Endothelial cell of umbilical vein (primary cell): ENCODE measurements at regions not wholly inside any gene's neighbourhood (a gene's known extent, or its start where the extent isn't known, plus 50 kb on each side); places are given as distances from the start of the nearest gene placed in this dataset.

Source experiments
- BruUV-seq: library from RNA; stranded (reverse); fragments of 400-500 nt; replicated peaks from 2 replicates; lab custom pipeline; 2021; lab: Mats Ljungman, UMichigan
- CTCF ChIA-PET: fragments of 300-600, 350-600 bp; sonication (Branson Sonifier 250); formaldehyde crosslinking; loops from one replicate; lab custom pipeline; 2021; ENCODE audit warnings: antibody characterized with exemption, inconsistent platforms; lab: Charles Lee
- POLR2A ChIA-PET: fragments of 300-600, 350-600 bp; sonication (Branson Sonifier 250); formaldehyde crosslinking; loops from one replicate; lab custom pipeline; 2021; ENCODE audit warnings: antibody characterized with exemption, inconsistent platforms; lab: Charles Lee
- DNase-seq: peaks from one replicate; pipeline ENCODE4 v3.0.0-alpha.2; 2011; ENCODE audit warnings: low read depth, low spot score
- FAIRE-seq: peaks from 2 replicates; lab custom pipeline; 2011; peaks lifted over from hg19 to GRCh38; lab: Jason Lieb, UNC
- H2AFZ ChIP-seq: 2 replicates; pipeline ENCODE4 v1.6.0; 2012; ENCODE audit warnings: low read depth, low read length, control low read depth, inconsistent platforms
- H3K27ac ChIP-seq: 2 replicates; pipeline ENCODE4 v1.5.1; 2011; ENCODE audit warnings: low read depth, mild to moderate bottlenecking, control low read depth, low read length, moderate library complexity; ENCODE audit not compliant: insufficient read depth
- H3K27me3 ChIP-seq, 2 experiments: 2 replicates each; pipeline versions ENCODE4 v1.6.0 to v1.6.1; 2011; ENCODE audit warnings: low read length in 2 of 2, mixed read lengths in 1 of 2; ENCODE audit not compliant: control insufficient read depth in 2 of 2, insufficient read depth in 2 of 2
- H3K36me3 ChIP-seq, 2 experiments: 2 replicates in 1 of 2; 3 replicates in 1 of 2; pipeline ENCODE4 v1.5.1; 2011; ENCODE audit warnings: low read length in 2 of 2, mild to moderate bottlenecking in 1 of 2, moderate library complexity in 1 of 2; ENCODE audit not compliant: control insufficient read depth in 2 of 2, insufficient read depth in 2 of 2; ENCODE audit errors: extremely low read depth in 1 of 2
- H3K4me1 ChIP-seq: 3 replicates; pipeline ENCODE4 v1.5.1; 2011; ENCODE audit warnings: mild to moderate bottlenecking, low read length; ENCODE audit not compliant: control insufficient read depth, insufficient read depth; ENCODE audit errors: extremely low read depth
- H3K4me2 ChIP-seq: 2 replicates; pipeline ENCODE4 v1.6.1; 2011; ENCODE audit warnings: low read length, control low read depth, mixed read lengths; ENCODE audit not compliant: insufficient read depth
- H3K4me3 ChIP-seq, 3 experiments: fragments of 200-600 bp in 1 of 3; sonication (generic), shearing (Covaris generic) in 1 of 3; replicated peaks in 1 of 3; 2 replicates each; pipeline ENCODE4 v1.5.1; 2011 to 2016; ENCODE audit warnings: control low read depth in 3 of 3, low read length in 3 of 3, mild to moderate bottlenecking in 2 of 3, inconsistent platforms in 1 of 3, low read depth in 1 of 3, moderate library complexity in 1 of 3; ENCODE audit not compliant: insufficient read depth in 1 of 3
- H3K79me2 ChIP-seq: 2 replicates; pipeline ENCODE4 v1.6.0; 2012; ENCODE audit warnings: low read length, inconsistent platforms; ENCODE audit not compliant: control insufficient read depth, insufficient read depth
- H3K9ac ChIP-seq: replicated peaks from 2 replicates; pipeline ENCODE3; 2011; ENCODE audit warnings: low read length, control low read depth; ENCODE audit not compliant: insufficient read depth; ENCODE audit errors: extremely low read depth
- H3K9me1 ChIP-seq: replicated peaks from 3 replicates; pipeline ENCODE4 v1.6.0; 2011; ENCODE audit warnings: mild to moderate bottlenecking, low read length; ENCODE audit not compliant: control insufficient read depth, insufficient read depth; ENCODE audit errors: extremely low read depth
- H3K9me3 ChIP-seq: replicated peaks from 2 replicates; pipeline ENCODE4 v1.5.1; 2012; ENCODE audit warnings: low read length, inconsistent platforms; ENCODE audit not compliant: control insufficient read depth, insufficient read depth
- H4K20me1 ChIP-seq: replicated peaks from 2 replicates; pipeline ENCODE3; 2011; ENCODE audit warnings: mild to moderate bottlenecking, low read length; ENCODE audit not compliant: control insufficient read depth, insufficient read depth; ENCODE audit errors: extremely low read depth
- CTCF ChIP-seq, 2 donors: IDR thresholded peaks; 1 replicate in 1 of 2; 2 replicates in 1 of 2; pipeline ENCODE4 v1.5.1; 2011; ENCODE audit warnings: low read length in 2 of 2, mild to moderate bottlenecking in 2 of 2, moderate library complexity in 2 of 2, control low read depth in 1 of 2, inconsistent platforms in 1 of 2, low read depth in 1 of 2; ENCODE audit not compliant: insufficient read depth in 1 of 2; ENCODE audit errors: extremely low read depth in 1 of 2
- EZH2 ChIP-seq: IDR thresholded peaks from 2 replicates; pipeline ENCODE4 v1.6.1; 2012; ENCODE audit warnings: borderline replicate concordance, low read depth, mild to moderate bottlenecking, moderate library complexity, low read length, inconsistent platforms; ENCODE audit not compliant: severe bottlenecking
- FOS ChIP-seq: IDR thresholded peaks from 2 replicates; pipeline ENCODE4 v1.6.1; 2011; ENCODE audit warnings: mild to moderate bottlenecking, low read length, moderate library complexity, borderline replicate concordance; ENCODE audit not compliant: insufficient read depth
- GATA2 ChIP-seq: IDR thresholded peaks from 2 replicates; pipeline ENCODE4 v1.7.0; 2011; ENCODE audit warnings: low read depth, mild to moderate bottlenecking, moderate library complexity, mixed read lengths, low read length; ENCODE audit not compliant: insufficient read length, insufficient read depth
- JUN ChIP-seq: IDR thresholded peaks from 2 replicates; pipeline ENCODE4 v1.6.1; 2011; ENCODE audit warnings: borderline replicate concordance, low read depth; ENCODE audit not compliant: insufficient read length, insufficient read depth
- MYC ChIP-seq: IDR thresholded peaks from one replicate; pipeline ENCODE4 v1.6.1; 2011; ENCODE audit warnings: mild to moderate bottlenecking, low read depth, low read length
- POLR2A ChIP-seq: IDR thresholded peaks from 2 replicates; pipeline ENCODE4 v1.6.1; 2012; ENCODE audit warnings: low read depth, mild to moderate bottlenecking, control low read depth, low read length
- POLR2AphosphoS5 ChIP-seq: IDR thresholded peaks from 2 replicates; pipeline ENCODE4 v1.6.1; 2012; ENCODE audit warnings: low read depth, mild to moderate bottlenecking, control low read depth, low read length, moderate library complexity; ENCODE audit not compliant: insufficient read depth
- dilution Hi-C: fragments of 300-500 bp; cut with MboI; formaldehyde crosslinking; loops from one replicate; pipeline ENCODE4 v1.15.0; 2019; ENCODE audit warnings: low sequenced_read_pairs; ENCODE audit not compliant: extremely low pct_ligation_motif_present
- intact Hi-C: fragments of 100-400 bp; cut with micrococcal nuclease; formaldehyde crosslinking; loops from one replicate; pipeline ENCODE4 v1.10.0; 2022
- TF ChIP-seq, protein P1 (sequence below): IDR thresholded peaks from 2 replicates; pipeline ENCODE4 v1.6.1; 2011; ENCODE audit not compliant: insufficient read depth, insufficient read length

GRCh38 chr7:114273218-114273617 is 141.4 kb upstream of the FOXP2 start:
- TF ChIP-seq CTCF (IDR thresholded peaks at IDR 0.05; ENCODE audit: extremely low read depth in 1 of 2, insufficient read depth in 1 of 2, low read depth in 1 of 2, low read length in 2 of 2) (no peak), POLR2A (no peak), POLR2AphosphoS5 (no peak), EZH2 (no peak)
- TF ChIP-seq, protein P1, sequence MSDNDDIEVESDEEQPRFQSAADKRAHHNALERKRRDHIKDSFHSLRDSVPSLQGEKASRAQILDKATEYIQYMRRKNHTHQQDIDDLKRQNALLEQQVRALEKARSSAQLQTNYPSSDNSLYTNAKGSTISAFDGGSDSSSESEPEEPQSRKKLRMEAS = no peak
- FAIRE-seq (no peak), DNase-seq (no peak)
- intact Hi-C loops = no loop called here
- ChIA-PET POLR2A (no interaction called here), CTCF (no interaction called here)
- dilution Hi-C loops = no loop called here
- no TSS peak for BruUV-seq
- Histone ChIP-seq H3K4me2 (no peak overlapping the region), H3K27me3 (no peaks in the 10 kb centered on the region), H3K9me1 (no peaks in the 10 kb centered on the region), H3K4me3 (no peak overlapping the region), H3K27ac (no peak overlapping the region), H3K79me2 (no peaks in the 10 kb centered on the region), H4K20me1 (no peaks in the 10 kb centered on the region), H2AFZ (no peak overlapping the region), H3K9ac (no peak overlapping the region), H3K36me3 (no peaks in the 10 kb centered on the region), H3K9me3 (no peaks in the 10 kb centered on the region), H3K4me1 (no peaks in the 10 kb centered on the region)

DNA sequence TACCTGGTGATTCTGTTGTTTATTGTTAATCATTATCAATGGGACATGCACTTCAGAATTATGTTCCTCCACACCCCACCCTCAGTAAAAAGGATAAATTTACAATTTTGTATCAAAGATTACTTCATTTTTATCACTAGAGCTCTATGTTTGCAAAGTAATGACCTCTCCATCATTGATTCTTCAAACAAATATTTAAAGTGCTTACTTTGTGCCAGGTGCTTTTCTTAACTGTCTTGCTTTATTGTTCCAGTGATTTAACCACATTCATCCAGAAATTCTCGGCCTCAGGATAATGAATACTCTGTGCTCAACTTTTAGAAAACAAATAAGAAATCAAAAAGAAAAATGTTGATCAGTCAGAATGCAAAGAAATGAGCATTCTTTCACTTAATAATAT is 144.9 kb upstream of the FOXP2 start:
- TF ChIP-seq FOS (no peak), POLR2A (no peak), JUN (no peak), CTCF (IDR thresholded peaks at IDR 0.05; ENCODE audit: extremely low read depth in 1 of 2, insufficient read depth in 1 of 2, low read depth in 1 of 2, low read length in 2 of 2) (no peak), MYC (no peak), POLR2AphosphoS5 (no peak), GATA2 (no peak), EZH2 (no peak)
- TF ChIP-seq, protein P1 = no peak
- no peaks in the 10 kb centered on the region for H3K9me3 ChIP-seq
- H3K4me1 ChIP-seq = no peaks in the 10 kb centered on the region
- FAIRE-seq = no peak
- H3K9me1 ChIP-seq = no peaks in the 10 kb centered on the region
- no peak for DNase-seq
- no peaks in the 10 kb centered on the region for H3K36me3 ChIP-seq
- ChIA-PET POLR2A (no interaction called here), CTCF (interaction anchor here (1.0 to 1.3 kb wide), 2 partner anchors 24 to 602 kb away, joined by 3 to 4 read pairs; no protein-coding TSS in a partner anchor)
- no peaks in the 10 kb centered on the region for H4K20me1 ChIP-seq
- no peaks in the 10 kb centered on the region for H3K27me3 ChIP-seq
- no peak overlapping the region for H3K9ac ChIP-seq
- no peak overlapping the region for H2AFZ ChIP-seq
- dilution Hi-C loops = no loop called here
- H3K79me2 ChIP-seq = no peaks in the 10 kb centered on the region
- no TSS peak for BruUV-seq
- no peak overlapping the region for H3K4me3 ChIP-seq
- H3K4me2 ChIP-seq = no peak overlapping the region
- no peak overlapping the region for H3K27ac ChIP-seq
- intact Hi-C loops = no loop called here
